Liver (tissue), 3 donors: ENCODE measurements at regions not wholly inside any gene's neighbourhood (a gene's known extent, or its start where the extent isn't known, plus 50 kb on each side); places are given as distances from the start of the nearest gene placed in this dataset.

Source experiments
- CTCF ChIP-seq: fragments of 150-350 bp; IDR thresholded peaks from 2 replicates; pipeline ENCODE4 v1.5.1; 2017; ENCODE audit warnings: improper control_type of control experiment, low read depth, low read length; ENCODE audit not compliant: missing input control
- EGR1 ChIP-seq, 2 donors: IDR thresholded peaks; 2 replicates each; pipeline ENCODE4 v1.6.1; 2016 to 2018; ENCODE audit warnings: antibody characterized with exemption in 2 of 2, low read depth in 2 of 2
- GABPA ChIP-seq, 2 donors: IDR thresholded peaks in 1 of 2; conservative IDR thresholded peaks in 1 of 2; 2 replicates each; pipeline ENCODE4 v1.6.1; 2016; ENCODE audit warnings: antibody characterized with exemption in 2 of 2, mild to moderate bottlenecking in 1 of 2, moderate library complexity in 1 of 2
- HNF4A ChIP-seq, 2 donors: conservative IDR thresholded peaks; 2 replicates each; pipeline ENCODE4 v1.6.1; 2016; ENCODE audit warnings: antibody characterized with exemption in 2 of 2, mild to moderate bottlenecking in 2 of 2
- JUND ChIP-seq, 2 donors: IDR thresholded peaks; 2 replicates each; pipeline ENCODE4 v1.6.1; 2016; ENCODE audit warnings: antibody characterized with exemption in 2 of 2
- RXRA ChIP-seq, 2 donors: IDR thresholded peaks; 2 replicates each; pipeline ENCODE4 v1.6.1; 2017 to 2018; ENCODE audit warnings: antibody characterized with exemption in 2 of 2, mild to moderate bottlenecking in 1 of 2
- SP1 ChIP-seq: IDR thresholded peaks from 2 replicates; pipeline ENCODE4 v1.6.1; 2018; ENCODE audit warnings: antibody characterized with exemption, mild to moderate bottlenecking
- YY1 ChIP-seq: IDR thresholded peaks from 2 replicates; pipeline ENCODE4 v1.6.1; 2016; ENCODE audit warnings: antibody characterized with exemption, mild to moderate bottlenecking
- TF ChIP-seq, protein P1 (sequence below): IDR thresholded peaks from 2 replicates; pipeline ENCODE4 v1.6.1; 2016; ENCODE audit warnings: antibody characterized with exemption
- TF ChIP-seq, protein P2 (sequence below): IDR thresholded peaks from 2 replicates; pipeline ENCODE4 v1.6.1; 2016; ENCODE audit warnings: antibody characterized with exemption, mild to moderate bottlenecking
- TF ChIP-seq, protein P3 (sequence below): IDR thresholded peaks from 2 replicates; pipeline ENCODE4 v1.6.1; 2016; ENCODE audit warnings: antibody characterized with exemption
- donor health status: healthy.
- donor health status: healthy.

- TF ChIP-seq CTCF (no peak), JUND (IDR thresholded peaks at IDR 0.05) (no peak), GABPA (IDR thresholded peaks at IDR 0.05 in 1 of 2, conservative IDR thresholded peaks at IDR 0.05 in 1 of 2) (no peak), RXRA (IDR thresholded peaks at IDR 0.05) (no peak), EGR1 (IDR thresholded peaks at IDR 0.05; ENCODE audit: low read depth in 2 of 2) (no peak), YY1 (no peak), HNF4A (conservative IDR thresholded peaks at IDR 0.05) (no peak), SP1 (no peak)
- TF ChIP-seq, protein P1, sequence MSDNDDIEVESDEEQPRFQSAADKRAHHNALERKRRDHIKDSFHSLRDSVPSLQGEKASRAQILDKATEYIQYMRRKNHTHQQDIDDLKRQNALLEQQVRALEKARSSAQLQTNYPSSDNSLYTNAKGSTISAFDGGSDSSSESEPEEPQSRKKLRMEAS: no peak
- TF ChIP-seq, protein P2, sequence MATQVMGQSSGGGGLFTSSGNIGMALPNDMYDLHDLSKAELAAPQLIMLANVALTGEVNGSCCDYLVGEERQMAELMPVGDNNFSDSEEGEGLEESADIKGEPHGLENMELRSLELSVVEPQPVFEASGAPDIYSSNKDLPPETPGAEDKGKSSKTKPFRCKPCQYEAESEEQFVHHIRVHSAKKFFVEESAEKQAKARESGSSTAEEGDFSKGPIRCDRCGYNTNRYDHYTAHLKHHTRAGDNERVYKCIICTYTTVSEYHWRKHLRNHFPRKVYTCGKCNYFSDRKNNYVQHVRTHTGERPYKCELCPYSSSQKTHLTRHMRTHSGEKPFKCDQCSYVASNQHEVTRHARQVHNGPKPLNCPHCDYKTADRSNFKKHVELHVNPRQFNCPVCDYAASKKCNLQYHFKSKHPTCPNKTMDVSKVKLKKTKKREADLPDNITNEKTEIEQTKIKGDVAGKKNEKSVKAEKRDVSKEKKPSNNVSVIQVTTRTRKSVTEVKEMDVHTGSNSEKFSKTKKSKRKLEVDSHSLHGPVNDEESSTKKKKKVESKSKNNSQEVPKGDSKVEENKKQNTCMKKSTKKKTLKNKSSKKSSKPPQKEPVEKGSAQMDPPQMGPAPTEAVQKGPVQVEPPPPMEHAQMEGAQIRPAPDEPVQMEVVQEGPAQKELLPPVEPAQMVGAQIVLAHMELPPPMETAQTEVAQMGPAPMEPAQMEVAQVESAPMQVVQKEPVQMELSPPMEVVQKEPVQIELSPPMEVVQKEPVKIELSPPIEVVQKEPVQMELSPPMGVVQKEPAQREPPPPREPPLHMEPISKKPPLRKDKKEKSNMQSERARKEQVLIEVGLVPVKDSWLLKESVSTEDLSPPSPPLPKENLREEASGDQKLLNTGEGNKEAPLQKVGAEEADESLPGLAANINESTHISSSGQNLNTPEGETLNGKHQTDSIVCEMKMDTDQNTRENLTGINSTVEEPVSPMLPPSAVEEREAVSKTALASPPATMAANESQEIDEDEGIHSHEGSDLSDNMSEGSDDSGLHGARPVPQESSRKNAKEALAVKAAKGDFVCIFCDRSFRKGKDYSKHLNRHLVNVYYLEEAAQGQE: no peak
- TF ChIP-seq, protein P3, sequence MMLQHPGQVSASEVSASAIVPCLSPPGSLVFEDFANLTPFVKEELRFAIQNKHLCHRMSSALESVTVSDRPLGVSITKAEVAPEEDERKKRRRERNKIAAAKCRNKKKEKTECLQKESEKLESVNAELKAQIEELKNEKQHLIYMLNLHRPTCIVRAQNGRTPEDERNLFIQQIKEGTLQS: no peak
Measured at GRCh38 chr4:32189130-32189529, 1469.0 kb downstream of the PCDH7 start.
